Ishikawa (cell line): ENCODE measurements at regions not wholly inside any gene's neighbourhood (a gene's known extent, or its start where the extent isn't known, plus 50 kb on each side); places are given as distances from the start of the nearest gene placed in this dataset.
A peak's percentile ranks its signal among the peaks of the same experiment; 100 is the strongest.

Experiments
- CEBPB ChIP-seq: IDR thresholded peaks from 2 replicates; pipeline ENCODE4 v1.6.1; 2012
- CREB1 ChIP-seq: IDR thresholded peaks from 2 replicates; pipeline ENCODE4 v1.6.1; 2012; ENCODE audit warnings: low read depth
- EGR1 ChIP-seq: IDR thresholded peaks from 2 replicates; pipeline ENCODE4 v1.6.1; 2012
- EP300 ChIP-seq: IDR thresholded peaks from 2 replicates; pipeline ENCODE4 v1.6.1; 2012; ENCODE audit warnings: borderline replicate concordance
- FOXM1 ChIP-seq: IDR thresholded peaks from 2 replicates; pipeline ENCODE4 v1.6.1; 2012; ENCODE audit warnings: low read depth, borderline replicate concordance
- MAX ChIP-seq: IDR thresholded peaks from 2 replicates; pipeline ENCODE4 v1.6.1; 2012
- NFIC ChIP-seq: IDR thresholded peaks from 2 replicates; pipeline ENCODE4 v1.6.1; 2012
- RAD21 ChIP-seq: IDR thresholded peaks from 2 replicates; pipeline ENCODE4 v1.6.1; 2012; ENCODE audit warnings: low read depth
- TAF1 ChIP-seq: IDR thresholded peaks from 2 replicates; pipeline ENCODE4 v1.6.1; 2012; ENCODE audit warnings: low read depth, mild to moderate bottlenecking
- TCF12 ChIP-seq: IDR thresholded peaks from 2 replicates; pipeline ENCODE4 v1.6.1; 2012; ENCODE audit warnings: low read depth
- TEAD4 ChIP-seq: IDR thresholded peaks from 2 replicates; pipeline ENCODE4 v1.6.1; 2012
- YY1 ChIP-seq: IDR thresholded peaks from 2 replicates; pipeline ENCODE4 v1.6.1; 2012; ENCODE audit warnings: low read depth
- ZBTB7A ChIP-seq: IDR thresholded peaks from 2 replicates; pipeline ENCODE4 v1.6.1; 2012; ENCODE audit warnings: low read depth
- TF ChIP-seq, protein P1 (sequence below): IDR thresholded peaks from 2 replicates; pipeline ENCODE4 v1.6.1; 2012; ENCODE audit warnings: low read depth, mild to moderate bottlenecking
- TF ChIP-seq, protein P2 (sequence below): IDR thresholded peaks from 2 replicates; pipeline ENCODE4 v1.6.1; 2012

DNA sequence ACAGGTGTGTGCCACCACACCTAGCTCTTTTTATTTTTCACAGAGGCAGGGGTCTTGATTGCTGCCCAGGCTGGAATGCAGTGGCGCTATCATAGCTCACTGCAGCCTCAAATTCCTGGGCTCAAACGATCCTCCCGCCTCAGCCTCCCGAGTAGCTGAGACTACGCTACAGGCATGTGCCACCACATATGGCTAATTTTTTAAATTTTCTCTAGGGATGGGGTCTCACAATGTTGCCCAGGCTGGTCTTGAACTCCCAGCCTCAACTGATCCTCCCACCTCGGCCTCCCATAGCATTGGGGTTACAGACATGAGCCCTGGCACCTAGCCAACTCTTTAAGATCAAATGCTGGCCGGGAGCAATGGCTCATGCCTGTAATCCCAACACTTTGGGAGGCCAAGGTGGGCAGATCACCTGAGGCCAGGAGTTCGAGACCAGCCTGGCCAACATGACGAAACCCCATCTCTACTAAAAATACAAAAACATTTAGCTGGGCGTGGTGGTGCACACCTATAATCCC lies 50.6 kb upstream of the MYL10 start:
- TF ChIP-seq NFIC, result 0 out of 2 replicates have a peak, but pooled peaks have one; percentile 19

GRCh38 chr7:101680406-101681145 lies 51.5 kb upstream of the MYL10 start:
- TF ChIP-seq EGR1, result no peak
- no peak for TF ChIP-seq NFIC
- TF ChIP-seq YY1, result no peak
- no peak for TF ChIP-seq MAX
- TF ChIP-seq ZBTB7A, result no peak
- no peak for TF ChIP-seq FOXM1
- TF ChIP-seq, protein P1, sequence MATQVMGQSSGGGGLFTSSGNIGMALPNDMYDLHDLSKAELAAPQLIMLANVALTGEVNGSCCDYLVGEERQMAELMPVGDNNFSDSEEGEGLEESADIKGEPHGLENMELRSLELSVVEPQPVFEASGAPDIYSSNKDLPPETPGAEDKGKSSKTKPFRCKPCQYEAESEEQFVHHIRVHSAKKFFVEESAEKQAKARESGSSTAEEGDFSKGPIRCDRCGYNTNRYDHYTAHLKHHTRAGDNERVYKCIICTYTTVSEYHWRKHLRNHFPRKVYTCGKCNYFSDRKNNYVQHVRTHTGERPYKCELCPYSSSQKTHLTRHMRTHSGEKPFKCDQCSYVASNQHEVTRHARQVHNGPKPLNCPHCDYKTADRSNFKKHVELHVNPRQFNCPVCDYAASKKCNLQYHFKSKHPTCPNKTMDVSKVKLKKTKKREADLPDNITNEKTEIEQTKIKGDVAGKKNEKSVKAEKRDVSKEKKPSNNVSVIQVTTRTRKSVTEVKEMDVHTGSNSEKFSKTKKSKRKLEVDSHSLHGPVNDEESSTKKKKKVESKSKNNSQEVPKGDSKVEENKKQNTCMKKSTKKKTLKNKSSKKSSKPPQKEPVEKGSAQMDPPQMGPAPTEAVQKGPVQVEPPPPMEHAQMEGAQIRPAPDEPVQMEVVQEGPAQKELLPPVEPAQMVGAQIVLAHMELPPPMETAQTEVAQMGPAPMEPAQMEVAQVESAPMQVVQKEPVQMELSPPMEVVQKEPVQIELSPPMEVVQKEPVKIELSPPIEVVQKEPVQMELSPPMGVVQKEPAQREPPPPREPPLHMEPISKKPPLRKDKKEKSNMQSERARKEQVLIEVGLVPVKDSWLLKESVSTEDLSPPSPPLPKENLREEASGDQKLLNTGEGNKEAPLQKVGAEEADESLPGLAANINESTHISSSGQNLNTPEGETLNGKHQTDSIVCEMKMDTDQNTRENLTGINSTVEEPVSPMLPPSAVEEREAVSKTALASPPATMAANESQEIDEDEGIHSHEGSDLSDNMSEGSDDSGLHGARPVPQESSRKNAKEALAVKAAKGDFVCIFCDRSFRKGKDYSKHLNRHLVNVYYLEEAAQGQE, result no peak
- no peak for TF ChIP-seq TCF12
- TF ChIP-seq CEBPB, result no peak
- TF ChIP-seq EP300, result no peak
- TF ChIP-seq RAD21, result no peak
- TF ChIP-seq TAF1, result no peak
- TF ChIP-seq CREB1, result no peak
- TF ChIP-seq TEAD4, result no peak
- TF ChIP-seq, protein P2, sequence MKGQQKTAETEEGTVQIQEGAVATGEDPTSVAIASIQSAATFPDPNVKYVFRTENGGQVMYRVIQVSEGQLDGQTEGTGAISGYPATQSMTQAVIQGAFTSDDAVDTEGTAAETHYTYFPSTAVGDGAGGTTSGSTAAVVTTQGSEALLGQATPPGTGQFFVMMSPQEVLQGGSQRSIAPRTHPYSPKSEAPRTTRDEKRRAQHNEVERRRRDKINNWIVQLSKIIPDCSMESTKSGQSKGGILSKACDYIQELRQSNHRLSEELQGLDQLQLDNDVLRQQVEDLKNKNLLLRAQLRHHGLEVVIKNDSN, result no peak

DNA sequence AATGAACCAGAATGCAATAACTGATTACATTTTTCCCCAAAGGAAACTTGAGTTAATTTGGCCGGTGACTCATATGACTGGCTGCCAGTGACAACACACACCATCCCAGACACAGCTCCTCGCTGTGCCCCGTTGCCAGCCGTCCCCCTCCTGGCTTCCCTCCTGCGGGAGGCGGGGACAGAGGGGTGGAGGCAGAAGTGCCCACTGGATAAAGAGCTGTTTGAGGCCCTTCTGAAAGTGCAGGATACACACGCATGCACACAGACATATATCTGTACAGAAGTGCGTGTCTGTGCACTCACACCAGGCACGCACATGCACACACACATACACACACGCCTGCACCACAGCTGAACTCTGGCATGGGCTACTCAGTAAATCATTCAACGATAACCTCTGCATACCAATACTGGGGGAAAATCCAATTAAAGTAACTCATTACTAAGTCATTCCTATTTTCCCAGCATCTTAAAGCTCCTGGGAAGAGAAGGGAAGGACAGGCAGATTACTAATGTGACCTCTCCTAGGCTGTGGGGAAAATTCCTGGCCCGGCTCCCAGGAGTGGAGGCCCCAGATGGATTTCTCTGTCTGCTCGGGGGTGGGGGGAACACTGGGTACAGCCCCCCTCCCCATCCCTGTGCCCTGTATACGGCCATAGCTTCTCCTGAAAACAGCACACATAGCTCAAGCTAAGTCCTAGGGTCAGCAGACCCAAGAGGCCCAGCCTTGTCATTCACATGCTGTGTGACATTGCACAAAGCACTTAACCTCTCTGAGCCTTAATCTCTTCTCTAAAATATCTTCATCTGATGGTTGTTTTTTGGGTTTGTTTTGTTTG lies 52.3 kb upstream of the MYL10 start:
- TF ChIP-seq YY1, result no peak
- no peak for TF ChIP-seq CREB1
- no peak for TF ChIP-seq TAF1
- TF ChIP-seq ZBTB7A, result no peak
- TF ChIP-seq, protein P2, result no peak
- no peak for TF ChIP-seq EGR1
- TF ChIP-seq NFIC, result peak; percentile 42; the same call in 1 of the 2 replicates

GRCh38 chr7:101684983-101685330 lies 55.9 kb upstream of the MYL10 start:
- no peak for TF ChIP-seq CEBPB
- TF ChIP-seq TEAD4, result no peak
- TF ChIP-seq YY1, result no peak

DNA sequence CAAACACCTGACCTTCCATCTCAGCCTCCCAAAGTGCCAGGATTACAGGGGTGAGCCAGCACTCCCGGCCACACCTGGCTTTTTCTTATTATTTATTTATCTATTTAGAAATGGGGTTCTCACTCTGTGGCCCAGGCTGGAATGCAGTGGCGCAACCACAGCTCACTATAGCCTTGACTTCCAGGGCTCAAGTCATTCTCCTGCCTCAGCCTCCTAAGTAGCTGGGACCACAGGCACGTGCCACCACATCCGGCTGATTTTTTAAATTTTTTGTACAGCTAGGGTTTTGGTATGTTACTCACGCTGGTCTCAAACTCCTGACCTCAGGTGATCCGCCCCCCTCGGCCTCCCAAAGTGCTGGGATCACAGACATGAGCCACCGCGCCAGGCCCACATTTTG lies 56.9 kb upstream of the MYL10 start:
- no peak for TF ChIP-seq MAX
- TF ChIP-seq, protein P1, result no peak
- TF ChIP-seq RAD21, result no peak
- no peak for TF ChIP-seq NFIC
- TF ChIP-seq, protein P2, result no peak
- TF ChIP-seq TAF1, result no peak
- TF ChIP-seq YY1, result no peak
- TF ChIP-seq EP300, result no peak
- no peak for TF ChIP-seq TEAD4
- no peak for TF ChIP-seq ZBTB7A
- no peak for TF ChIP-seq FOXM1
- no peak for TF ChIP-seq CEBPB
- TF ChIP-seq EGR1, result no peak
- TF ChIP-seq CREB1, result no peak
- no peak for TF ChIP-seq TCF12
